ENCODE measurements at regions not wholly inside any gene's neighbourhood (a gene's known extent, or its start where the extent isn't known, plus 50 kb on each side); places are given as distances from the start of the nearest gene placed in this dataset.

DNA sequence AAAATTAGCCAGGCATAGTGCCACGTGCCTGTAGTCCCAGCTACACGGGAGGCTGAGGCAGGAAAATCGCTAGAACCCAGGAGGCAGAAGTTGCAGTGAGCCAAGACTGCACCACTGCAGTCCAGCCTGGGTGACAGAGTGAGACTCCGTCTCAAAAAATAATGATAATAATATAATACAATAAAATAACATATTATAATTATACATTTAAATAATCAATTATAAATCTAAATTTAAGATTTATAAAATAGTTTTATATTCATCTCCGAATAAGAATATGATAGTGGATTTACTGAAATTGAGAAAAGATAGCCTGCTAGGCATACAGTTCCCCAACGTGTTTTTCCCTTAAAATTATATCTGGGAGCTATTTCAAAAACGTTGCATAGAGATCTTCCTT, 599.6 kb downstream of the CDH18 start:
- Histone ChIP-seq H3K79me2 (ENCODE audit: insufficient read depth, low read length) (no peaks in the 10 kb centered on the region), H3K9me3 (ENCODE audit: low read length) (no peaks in the 10 kb centered on the region), H2AFZ (ENCODE audit: low read length) (no peak overlapping the region), H3K4me2 (ENCODE audit: low read depth, low read length) (no peak overlapping the region), H3K4me3 (replicated peaks in 1 of 3; ENCODE audit: insufficient read depth in 1 of 3, low read depth in 2 of 3, low read length in 3 of 3) (no peak overlapping the region), H3K9ac (ENCODE audit: insufficient read depth, low read depth, low read length) (no peak overlapping the region), H3K27ac (ENCODE audit: extremely low read length, insufficient read depth, low read length) (no peak overlapping the region), H4K20me1 (ENCODE audit: insufficient read depth, low read length) (no peaks in the 10 kb centered on the region), H3K27me3 (ENCODE audit: control insufficient read depth in 1 of 2, insufficient read depth in 2 of 2, low read length in 2 of 2) (no peaks in the 10 kb centered on the region), H3K36me3 (replicated peaks in 1 of 2; ENCODE audit: control insufficient read depth in 1 of 2, insufficient read depth in 2 of 2, low read length in 2 of 2) (no peaks in the 10 kb centered on the region), H3K4me1 (ENCODE audit: insufficient read depth, low read length) (no peaks in the 10 kb centered on the region)
- BruUV-seq (replicated peaks), result no TSS peak
- WGBS (ENCODE audit: low lambda C conversion rate), result 8% methylated on average over 7 of the region's 7 CpGs
- no peak for FAIRE-seq
- ChIA-PET POLR2A (no interaction called here), CTCF (ENCODE audit: low intra/inter-chr PET ratio, low total read pairs) (no interaction called here)
- TF ChIP-seq ELF1 (CRISPR knock-in tag; IDR thresholded peaks at IDR 0.05) (no peak), CEBPB (IDR thresholded peaks at IDR 0.05; ENCODE audit: borderline replicate concordance, low read depth, low read length) (no peak), ZBTB38 (CRISPR knock-in tag; IDR thresholded peaks at IDR 0.05) (no peak), SMYD3 (CRISPR knock-in tag; IDR thresholded peaks at IDR 0.05) (no peak), TAF1 (CRISPR knock-in tag; IDR thresholded peaks at IDR 0.05) (no peak), NR1H2 (CRISPR knock-in tag; IDR thresholded peaks at IDR 0.05; ENCODE audit: borderline replicate concordance, low read depth) (no peak), SAP130 (CRISPR knock-in tag; IDR thresholded peaks at IDR 0.05; ENCODE audit: low read depth) (no peak), ZNF12 (CRISPR knock-in tag; IDR thresholded peaks at IDR 0.05) (no peak), CREB1 (IDR thresholded peaks at IDR 0.05) (no peak), CREB1 (CRISPR knock-in tag; IDR thresholded peaks at IDR 0.05) (no peak), NR3C1 (CRISPR knock-in tag; IDR thresholded peaks at IDR 0.05) (no peak), ELF4 (CRISPR knock-in tag; IDR thresholded peaks at IDR 0.05; ENCODE audit: borderline replicate concordance) (no peak), ZNF383 (CRISPR knock-in tag; IDR thresholded peaks at IDR 0.05; ENCODE audit: borderline replicate concordance) (no peak)
- TF ChIP-seq, protein P1, sequence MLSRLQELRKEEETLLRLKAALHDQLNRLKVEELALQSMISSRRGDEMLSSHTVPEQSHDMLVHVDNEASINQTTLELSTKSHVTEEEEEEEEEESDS (CRISPR knock-in tag; IDR thresholded peaks at IDR 0.05; ENCODE audit: borderline replicate concordance), result no peak
- TF ChIP-seq, protein P2, sequence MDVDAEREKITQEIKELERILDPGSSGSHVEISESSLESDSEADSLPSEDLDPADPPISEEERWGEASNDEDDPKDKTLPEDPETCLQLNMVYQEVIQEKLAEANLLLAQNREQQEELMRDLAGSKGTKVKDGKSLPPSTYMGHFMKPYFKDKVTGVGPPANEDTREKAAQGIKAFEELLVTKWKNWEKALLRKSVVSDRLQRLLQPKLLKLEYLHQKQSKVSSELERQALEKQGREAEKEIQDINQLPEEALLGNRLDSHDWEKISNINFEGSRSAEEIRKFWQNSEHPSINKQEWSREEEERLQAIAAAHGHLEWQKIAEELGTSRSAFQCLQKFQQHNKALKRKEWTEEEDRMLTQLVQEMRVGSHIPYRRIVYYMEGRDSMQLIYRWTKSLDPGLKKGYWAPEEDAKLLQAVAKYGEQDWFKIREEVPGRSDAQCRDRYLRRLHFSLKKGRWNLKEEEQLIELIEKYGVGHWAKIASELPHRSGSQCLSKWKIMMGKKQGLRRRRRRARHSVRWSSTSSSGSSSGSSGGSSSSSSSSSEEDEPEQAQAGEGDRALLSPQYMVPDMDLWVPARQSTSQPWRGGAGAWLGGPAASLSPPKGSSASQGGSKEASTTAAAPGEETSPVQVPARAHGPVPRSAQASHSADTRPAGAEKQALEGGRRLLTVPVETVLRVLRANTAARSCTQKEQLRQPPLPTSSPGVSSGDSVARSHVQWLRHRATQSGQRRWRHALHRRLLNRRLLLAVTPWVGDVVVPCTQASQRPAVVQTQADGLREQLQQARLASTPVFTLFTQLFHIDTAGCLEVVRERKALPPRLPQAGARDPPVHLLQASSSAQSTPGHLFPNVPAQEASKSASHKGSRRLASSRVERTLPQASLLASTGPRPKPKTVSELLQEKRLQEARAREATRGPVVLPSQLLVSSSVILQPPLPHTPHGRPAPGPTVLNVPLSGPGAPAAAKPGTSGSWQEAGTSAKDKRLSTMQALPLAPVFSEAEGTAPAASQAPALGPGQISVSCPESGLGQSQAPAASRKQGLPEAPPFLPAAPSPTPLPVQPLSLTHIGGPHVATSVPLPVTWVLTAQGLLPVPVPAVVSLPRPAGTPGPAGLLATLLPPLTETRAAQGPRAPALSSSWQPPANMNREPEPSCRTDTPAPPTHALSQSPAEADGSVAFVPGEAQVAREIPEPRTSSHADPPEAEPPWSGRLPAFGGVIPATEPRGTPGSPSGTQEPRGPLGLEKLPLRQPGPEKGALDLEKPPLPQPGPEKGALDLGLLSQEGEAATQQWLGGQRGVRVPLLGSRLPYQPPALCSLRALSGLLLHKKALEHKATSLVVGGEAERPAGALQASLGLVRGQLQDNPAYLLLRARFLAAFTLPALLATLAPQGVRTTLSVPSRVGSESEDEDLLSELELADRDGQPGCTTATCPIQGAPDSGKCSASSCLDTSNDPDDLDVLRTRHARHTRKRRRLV (CRISPR knock-in tag; IDR thresholded peaks at IDR 0.05), result no peak
- TF ChIP-seq, protein P3, sequence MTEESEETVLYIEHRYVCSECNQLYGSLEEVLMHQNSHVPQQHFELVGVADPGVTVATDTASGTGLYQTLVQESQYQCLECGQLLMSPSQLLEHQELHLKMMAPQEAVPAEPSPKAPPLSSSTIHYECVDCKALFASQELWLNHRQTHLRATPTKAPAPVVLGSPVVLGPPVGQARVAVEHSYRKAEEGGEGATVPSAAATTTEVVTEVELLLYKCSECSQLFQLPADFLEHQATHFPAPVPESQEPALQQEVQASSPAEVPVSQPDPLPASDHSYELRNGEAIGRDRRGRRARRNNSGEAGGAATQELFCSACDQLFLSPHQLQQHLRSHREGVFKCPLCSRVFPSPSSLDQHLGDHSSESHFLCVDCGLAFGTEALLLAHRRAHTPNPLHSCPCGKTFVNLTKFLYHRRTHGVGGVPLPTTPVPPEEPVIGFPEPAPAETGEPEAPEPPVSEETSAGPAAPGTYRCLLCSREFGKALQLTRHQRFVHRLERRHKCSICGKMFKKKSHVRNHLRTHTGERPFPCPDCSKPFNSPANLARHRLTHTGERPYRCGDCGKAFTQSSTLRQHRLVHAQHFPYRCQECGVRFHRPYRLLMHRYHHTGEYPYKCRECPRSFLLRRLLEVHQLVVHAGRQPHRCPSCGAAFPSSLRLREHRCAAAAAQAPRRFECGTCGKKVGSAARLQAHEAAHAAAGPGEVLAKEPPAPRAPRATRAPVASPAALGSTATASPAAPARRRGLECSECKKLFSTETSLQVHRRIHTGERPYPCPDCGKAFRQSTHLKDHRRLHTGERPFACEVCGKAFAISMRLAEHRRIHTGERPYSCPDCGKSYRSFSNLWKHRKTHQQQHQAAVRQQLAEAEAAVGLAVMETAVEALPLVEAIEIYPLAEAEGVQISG (CRISPR knock-in tag; IDR thresholded peaks at IDR 0.05), result no peak
- no peak for DNase-seq (ENCODE audit: low spot score)
- no peak for ATAC-seq
- intact Hi-C loops (cut with micrococcal nuclease; ENCODE audit: unreplicated experiment), result no loop called here
- in situ Hi-C loops (cut with HindIII; ENCODE audit: extremely low pct_ligation_motif_present, low pct_unique_long_range_greater_than_20kb), result no loop called here

Measured in HepG2 (cell line).